ENCODE measurements at regions not wholly inside any gene's neighbourhood (a gene's known extent, or its start where the extent isn't known, plus 50 kb on each side); places are given as distances from the start of the nearest gene placed in this dataset.

GRCh38 chr9:27943501-27943900 is 370.2 kb upstream of the C9orf72 start:
- DNase-seq, result no peak
- Mint-ChIP-seq H3K36me3 (ENCODE audit: insufficient read depth in 1 of 3, low read depth in 3 of 3) (no peaks in the 10 kb centered on the region), H3K4me3 (no peak overlapping the region), H3K27me3 (ENCODE audit: low read depth) (no peaks in the 10 kb centered on the region), H3K27ac (peak overlapping the region in 1 of 3 experiments; percentile 4; a peak in 2 of 7 replicates), H3K4me1 (peaks cover 31 to 37% of the 10 kb centered on the region in 2 experiments), H3K9me3 (no peaks in the 10 kb centered on the region)
- no peak overlapping the region for H3K4ac ChIP-seq (ENCODE audit: low read depth, low read length)
- H2BK5ac ChIP-seq (ENCODE audit: insufficient read length, low read length), result no peak overlapping the region
- H3K23me2 ChIP-seq (ENCODE audit: insufficient read length, low read depth, low read length, poor library complexity, severe bottlenecking), result no peaks in the 10 kb centered on the region
- H4K8ac ChIP-seq (replicated peaks; ENCODE audit: insufficient read length, low read depth, low read length), result no peak overlapping the region
- H3K56ac ChIP-seq (ENCODE audit: insufficient read length, low read depth, low read length), result no peak overlapping the region
- no peak overlapping the region for H3K14ac ChIP-seq (ENCODE audit: insufficient read depth, low read length)
- no peak overlapping the region for H2BK120ac ChIP-seq (ENCODE audit: low read depth, low read length, poor library complexity, severe bottlenecking)
- H2BK15ac ChIP-seq (ENCODE audit: low read depth, low read length), result no peak overlapping the region
- no peak overlapping the region for H3K9ac ChIP-seq (ENCODE audit: extremely low read depth, insufficient read length, low read length)
- no peaks in the 10 kb centered on the region for H3K9me3 ChIP-seq (ENCODE audit: control insufficient read depth, low read depth, low read length)
- no peak overlapping the region for H3K4me2 ChIP-seq (ENCODE audit: insufficient read depth, insufficient read length, low read length)
- no CpG with 5 or more reads among the region's 1 CpG for WGBS (ENCODE audit: extremely low coverage, insufficient read length, low lambda C conversion rate)
- H4K5ac ChIP-seq (ENCODE audit: insufficient read length, low read depth, low read length), result no peak overlapping the region
- H4K20me1 ChIP-seq (ENCODE audit: control insufficient read depth, insufficient read depth, insufficient read length), result no peaks in the 10 kb centered on the region
- H3K27ac ChIP-seq (ENCODE audit: insufficient read length, low read depth, low read length), result no peak overlapping the region
- H3K27me3 ChIP-seq (ENCODE audit: insufficient read depth, low read length), result no peaks in the 10 kb centered on the region
- H2AFZ ChIP-seq (ENCODE audit: low read length), result no peak overlapping the region
- H3T11ph ChIP-seq (ENCODE audit: low read length), result no peak overlapping the region
- no peak overlapping the region for H4K91ac ChIP-seq (ENCODE audit: insufficient read length, low read depth, low read length)
- H2AK5ac ChIP-seq (ENCODE audit: insufficient read length, low read length), result no peak overlapping the region
- peaks cover 6% of the 10 kb centered on the region for H3K4me1 ChIP-seq (ENCODE audit: insufficient read depth, low read length)
- no peak overlapping the region for H3K23ac ChIP-seq (ENCODE audit: insufficient read length, low read depth, low read length)
- H3K79me2 ChIP-seq (ENCODE audit: insufficient read depth, low read length), result no peaks in the 10 kb centered on the region
- no peak overlapping the region for H2BK12ac ChIP-seq (ENCODE audit: insufficient read length, low read depth, low read length)
- no peak overlapping the region for H2BK20ac ChIP-seq (ENCODE audit: low read depth, low read length, poor library complexity, severe bottlenecking)
- no peaks in the 10 kb centered on the region for H3K79me1 ChIP-seq (ENCODE audit: insufficient read depth, low read depth, low read length, poor library complexity, severe bottlenecking)
- no peak overlapping the region for H3K18ac ChIP-seq (ENCODE audit: insufficient read length, low read depth, low read length)
- TF ChIP-seq CTCF (conservative IDR thresholded peaks at IDR 0.05), result no peak

Measured in H9 (cell line).